ENCODE measurements at regions not wholly inside any gene's neighbourhood (a gene's known extent, or its start where the extent isn't known, plus 50 kb on each side); places are given as distances from the start of the nearest gene placed in this dataset.

- no peak for FAIRE-seq
These were observed 135.4 kb downstream of the KLF13 start for GRCh38 chr15:31461911-31462480.

DNA sequence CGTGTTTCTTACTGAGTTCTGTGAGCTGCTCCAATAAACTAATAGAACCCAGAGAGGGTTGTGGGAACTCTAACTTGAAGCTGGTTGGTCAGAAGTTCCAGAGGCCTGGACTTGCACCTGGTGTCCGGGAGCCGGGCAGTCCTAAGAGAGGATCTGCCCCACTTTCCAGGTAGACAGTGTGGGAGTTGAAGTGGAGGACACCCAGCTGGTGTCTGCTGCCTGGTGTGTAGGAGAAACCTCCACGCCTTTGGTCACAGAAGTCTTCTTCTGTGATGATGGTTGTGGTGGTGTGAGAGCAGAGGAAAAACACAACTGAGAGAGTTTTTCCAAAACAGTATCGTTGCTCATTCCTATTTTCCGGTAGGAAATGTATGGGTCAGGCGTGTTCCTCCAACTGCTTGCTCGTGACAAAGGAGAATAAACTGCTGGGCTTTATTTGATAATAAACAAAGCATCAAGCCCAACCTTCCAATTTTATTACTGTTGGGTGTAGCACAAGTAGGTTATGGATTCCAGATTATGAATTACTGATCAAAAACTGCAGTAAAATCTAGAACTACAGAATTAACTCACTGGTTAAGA lies 137.0 kb downstream of the KLF13 start:
- peaks cover 9% of the 10 kb centered on the region for H3K4me1 Mint-ChIP-seq (ENCODE audit: low read depth, unreplicated experiment)
- no peak overlapping the region for H3K9ac ChIP-seq (ENCODE audit: low read length)
- no peaks in the 10 kb centered on the region for H3K36me3 ChIP-seq (ENCODE audit: insufficient read depth, low read length)
- peaks cover 3% of the 10 kb centered on the region for H3K4me1 ChIP-seq (ENCODE audit: insufficient read depth, low read length)
- no peaks in the 10 kb centered on the region for H3K79me2 ChIP-seq (ENCODE audit: insufficient read depth, low read length)
- FAIRE-seq = no peak
- no peak overlapping the region for H3K4me2 ChIP-seq (ENCODE audit: low read length)
- H3K27me3 ChIP-seq (ENCODE audit: insufficient read depth, low read length) = peaks cover 6% of the 10 kb centered on the region
- no peaks in the 10 kb centered on the region for H4K20me1 ChIP-seq (ENCODE audit: insufficient read depth, low read length)
- TF ChIP-seq EZH2 (IDR thresholded peaks at IDR 0.05; ENCODE audit: insufficient read depth, low read length) = no peak
- TF ChIP-seq, protein P1, sequence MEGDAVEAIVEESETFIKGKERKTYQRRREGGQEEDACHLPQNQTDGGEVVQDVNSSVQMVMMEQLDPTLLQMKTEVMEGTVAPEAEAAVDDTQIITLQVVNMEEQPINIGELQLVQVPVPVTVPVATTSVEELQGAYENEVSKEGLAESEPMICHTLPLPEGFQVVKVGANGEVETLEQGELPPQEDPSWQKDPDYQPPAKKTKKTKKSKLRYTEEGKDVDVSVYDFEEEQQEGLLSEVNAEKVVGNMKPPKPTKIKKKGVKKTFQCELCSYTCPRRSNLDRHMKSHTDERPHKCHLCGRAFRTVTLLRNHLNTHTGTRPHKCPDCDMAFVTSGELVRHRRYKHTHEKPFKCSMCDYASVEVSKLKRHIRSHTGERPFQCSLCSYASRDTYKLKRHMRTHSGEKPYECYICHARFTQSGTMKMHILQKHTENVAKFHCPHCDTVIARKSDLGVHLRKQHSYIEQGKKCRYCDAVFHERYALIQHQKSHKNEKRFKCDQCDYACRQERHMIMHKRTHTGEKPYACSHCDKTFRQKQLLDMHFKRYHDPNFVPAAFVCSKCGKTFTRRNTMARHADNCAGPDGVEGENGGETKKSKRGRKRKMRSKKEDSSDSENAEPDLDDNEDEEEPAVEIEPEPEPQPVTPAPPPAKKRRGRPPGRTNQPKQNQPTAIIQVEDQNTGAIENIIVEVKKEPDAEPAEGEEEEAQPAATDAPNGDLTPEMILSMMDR (IDR thresholded peaks at IDR 0.05; ENCODE audit: insufficient read depth, low read depth, low read length) = no peak
- peaks cover 7% of the 10 kb centered on the region for H3K9me3 Mint-ChIP-seq (ENCODE audit: unreplicated experiment)
- no peak for DNase-seq (ENCODE audit: low read depth)
- no peaks in the 10 kb centered on the region for H3K36me3 Mint-ChIP-seq (ENCODE audit: low read depth, unreplicated experiment)
- H2AFZ ChIP-seq (ENCODE audit: low read depth, low read length) = no peak overlapping the region
- H3K27ac ChIP-seq (ENCODE audit: low read depth, low read length) = no peak overlapping the region
- no peak overlapping the region for H3K27ac Mint-ChIP-seq (ENCODE audit: unreplicated experiment)
- H3K4me3 Mint-ChIP-seq (ENCODE audit: unreplicated experiment) = no peak overlapping the region
- H3K27me3 Mint-ChIP-seq (ENCODE audit: low read depth, unreplicated experiment) = peaks cover 19% of the 10 kb centered on the region
- H3K4me3 ChIP-seq (ENCODE audit: insufficient read depth, low read depth, low read length) = no peak overlapping the region
- H3K9me3 ChIP-seq (ENCODE audit: insufficient read depth, low read depth, low read length) = no peaks in the 10 kb centered on the region

More at GRCh38 chr15:31461911-31462480, 135.4 kb downstream of the KLF13 start:
- Histone ChIP-seq H3K4me3 (ENCODE audit: insufficient read depth, low read depth, low read length) (no peak overlapping the region), H3K4me2 (ENCODE audit: low read length) (no peak overlapping the region), H3K36me3 (ENCODE audit: insufficient read depth, low read length) (no peaks in the 10 kb centered on the region), H3K27me3 (ENCODE audit: insufficient read depth, low read length) (peaks cover 3% of the 10 kb centered on the region), H3K27ac (ENCODE audit: low read depth, low read length) (no peak overlapping the region), H4K20me1 (ENCODE audit: insufficient read depth, low read length) (no peaks in the 10 kb centered on the region), H2AFZ (ENCODE audit: low read depth, low read length) (no peak overlapping the region), H3K9me3 (ENCODE audit: insufficient read depth, low read depth, low read length) (no peaks in the 10 kb centered on the region), H3K4me1 (ENCODE audit: insufficient read depth, low read length) (peaks cover 13% of the 10 kb centered on the region), H3K79me2 (ENCODE audit: insufficient read depth, low read length) (no peaks in the 10 kb centered on the region), H3K9ac (ENCODE audit: low read length) (no peak overlapping the region)
- no peak overlapping the region for H3K27ac Mint-ChIP-seq (ENCODE audit: unreplicated experiment)
- no peak for DNase-seq (ENCODE audit: low read depth)
- peaks cover 13% of the 10 kb centered on the region for H3K27me3 Mint-ChIP-seq (ENCODE audit: low read depth, unreplicated experiment)
- no peaks in the 10 kb centered on the region for H3K36me3 Mint-ChIP-seq (ENCODE audit: low read depth, unreplicated experiment)
- no peak overlapping the region for H3K4me3 Mint-ChIP-seq (ENCODE audit: unreplicated experiment)
- peaks cover 7% of the 10 kb centered on the region for H3K9me3 Mint-ChIP-seq (ENCODE audit: unreplicated experiment)
- H3K4me1 Mint-ChIP-seq (ENCODE audit: low read depth, unreplicated experiment) = peaks cover 26% of the 10 kb centered on the region
- TF ChIP-seq, protein P1 (IDR thresholded peaks at IDR 0.05; ENCODE audit: insufficient read depth, low read depth, low read length) = no peak
- TF ChIP-seq EZH2 (IDR thresholded peaks at IDR 0.05; ENCODE audit: insufficient read depth, low read length) = no peak
